Nephron progenitor cell (in vitro differentiated cells): ENCODE measurements at regions not wholly inside any gene's neighbourhood (a gene's known extent, or its start where the extent isn't known, plus 50 kb on each side); places are given as distances from the start of the nearest gene placed in this dataset.

Experiments
- DNase-seq: peaks from one replicate; pipeline ENCODE4 v3.0.0; 2021
- H3K27ac Mint-ChIP-seq: 2 replicates; pipeline ENCODE4 v1.8.0; 2021; ENCODE audit warnings: mild to moderate bottlenecking, moderate library complexity, mixed read lengths
- H3K27me3 Mint-ChIP-seq: 2 replicates; pipeline ENCODE4 v1.8.0; 2021; ENCODE audit warnings: mild to moderate bottlenecking, low read depth, mixed read lengths; ENCODE audit not compliant: poor library complexity
- H3K36me3 Mint-ChIP-seq: 2 replicates; pipeline ENCODE4 v1.8.0; 2021; ENCODE audit warnings: low read depth, mixed read lengths
- H3K4me1 Mint-ChIP-seq: 2 replicates; pipeline ENCODE4 v1.8.0; 2021; ENCODE audit warnings: mixed read lengths
- H3K4me3 Mint-ChIP-seq: 2 replicates; pipeline ENCODE4 v1.8.0; 2021; ENCODE audit warnings: mild to moderate bottlenecking, moderate library complexity, mixed read lengths
- H3K9me3 Mint-ChIP-seq: 2 replicates; pipeline ENCODE4 v1.8.0; 2021; ENCODE audit warnings: mild to moderate bottlenecking, moderate library complexity, mixed read lengths
- TF ChIP-seq, protein P1 (sequence below): fragments of 200-600 bp; sonication (generic); IDR thresholded peaks from 2 replicates; pipeline ENCODE4 v1.5.0; 2021; ENCODE audit warnings: antibody characterized with exemption

DNA sequence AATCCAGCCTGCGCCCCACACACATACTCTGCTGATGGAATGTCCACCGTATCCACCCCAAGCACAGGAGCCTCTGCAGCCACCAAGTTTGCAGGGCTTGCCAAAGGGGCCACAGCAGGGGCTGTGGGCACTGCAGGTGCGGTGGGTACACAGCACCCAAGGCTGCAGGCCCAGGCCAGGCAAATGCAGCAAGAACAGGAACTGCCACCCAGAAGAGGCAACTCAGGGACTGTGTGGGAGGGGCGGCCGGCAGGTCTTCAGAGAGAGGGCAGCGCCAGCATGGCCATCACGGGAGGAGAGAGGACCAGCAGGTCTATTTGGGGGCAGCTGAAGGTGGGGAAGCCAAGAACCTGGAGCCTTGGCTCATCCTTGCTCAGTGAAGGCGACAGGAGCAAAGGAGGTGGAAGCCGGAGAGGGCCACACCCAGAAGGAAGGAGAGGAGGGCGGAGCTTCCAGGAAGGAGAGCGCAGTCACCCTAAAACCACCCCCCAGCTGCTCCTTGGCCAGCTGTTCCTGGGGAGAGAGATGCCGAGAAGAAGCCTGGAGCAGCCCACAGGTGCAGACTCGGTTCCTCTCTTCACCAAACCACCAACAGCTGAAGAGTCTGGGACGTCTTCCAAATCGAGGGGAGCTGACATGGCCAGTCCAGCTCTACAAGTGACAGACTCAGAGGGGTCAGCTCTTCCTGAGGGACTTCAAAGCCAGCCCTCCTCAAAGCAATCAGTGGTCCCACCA is 265.1 kb upstream of the CDYL start:
- TF ChIP-seq, protein P1, sequence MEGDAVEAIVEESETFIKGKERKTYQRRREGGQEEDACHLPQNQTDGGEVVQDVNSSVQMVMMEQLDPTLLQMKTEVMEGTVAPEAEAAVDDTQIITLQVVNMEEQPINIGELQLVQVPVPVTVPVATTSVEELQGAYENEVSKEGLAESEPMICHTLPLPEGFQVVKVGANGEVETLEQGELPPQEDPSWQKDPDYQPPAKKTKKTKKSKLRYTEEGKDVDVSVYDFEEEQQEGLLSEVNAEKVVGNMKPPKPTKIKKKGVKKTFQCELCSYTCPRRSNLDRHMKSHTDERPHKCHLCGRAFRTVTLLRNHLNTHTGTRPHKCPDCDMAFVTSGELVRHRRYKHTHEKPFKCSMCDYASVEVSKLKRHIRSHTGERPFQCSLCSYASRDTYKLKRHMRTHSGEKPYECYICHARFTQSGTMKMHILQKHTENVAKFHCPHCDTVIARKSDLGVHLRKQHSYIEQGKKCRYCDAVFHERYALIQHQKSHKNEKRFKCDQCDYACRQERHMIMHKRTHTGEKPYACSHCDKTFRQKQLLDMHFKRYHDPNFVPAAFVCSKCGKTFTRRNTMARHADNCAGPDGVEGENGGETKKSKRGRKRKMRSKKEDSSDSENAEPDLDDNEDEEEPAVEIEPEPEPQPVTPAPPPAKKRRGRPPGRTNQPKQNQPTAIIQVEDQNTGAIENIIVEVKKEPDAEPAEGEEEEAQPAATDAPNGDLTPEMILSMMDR, result no peak
- Mint-ChIP-seq H3K27ac (no peak overlapping the region), H3K4me1 (peaks cover 5% of the 10 kb centered on the region), H3K4me3 (no peak overlapping the region), H3K36me3 (no peaks in the 10 kb centered on the region), H3K27me3 (peaks cover 12% of the 10 kb centered on the region), H3K9me3 (no peaks in the 10 kb centered on the region)
- DNase-seq, result no peak

DNA sequence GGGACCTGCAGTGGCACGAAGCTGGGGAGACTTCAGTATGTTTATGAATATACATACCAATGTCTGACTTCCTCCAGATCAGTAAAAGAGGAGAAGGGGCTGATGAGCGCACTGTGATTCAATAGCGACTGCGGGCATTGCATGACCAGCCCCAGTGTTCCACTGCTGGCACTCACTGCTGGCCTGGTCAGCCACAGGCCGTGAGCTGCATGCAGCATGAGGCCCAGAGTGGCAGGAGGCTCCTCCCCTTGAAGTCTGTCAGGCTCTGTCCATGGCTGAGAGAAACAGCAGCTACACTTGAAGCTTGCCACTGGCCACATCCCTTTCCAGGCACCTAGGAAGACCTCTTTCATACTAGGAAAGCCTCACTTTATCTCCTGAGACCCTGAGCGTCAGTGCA is 265.9 kb upstream of the CDYL start:
- H3K4me1 Mint-ChIP-seq, result no peaks in the 10 kb centered on the region
- no peak overlapping the region for H3K27ac Mint-ChIP-seq
- no peaks in the 10 kb centered on the region for H3K36me3 Mint-ChIP-seq
- no peak overlapping the region for H3K4me3 Mint-ChIP-seq
- DNase-seq, result no peak
- TF ChIP-seq, protein P1, result no peak
- H3K27me3 Mint-ChIP-seq, result peaks cover 12% of the 10 kb centered on the region
- H3K9me3 Mint-ChIP-seq, result no peaks in the 10 kb centered on the region

DNA sequence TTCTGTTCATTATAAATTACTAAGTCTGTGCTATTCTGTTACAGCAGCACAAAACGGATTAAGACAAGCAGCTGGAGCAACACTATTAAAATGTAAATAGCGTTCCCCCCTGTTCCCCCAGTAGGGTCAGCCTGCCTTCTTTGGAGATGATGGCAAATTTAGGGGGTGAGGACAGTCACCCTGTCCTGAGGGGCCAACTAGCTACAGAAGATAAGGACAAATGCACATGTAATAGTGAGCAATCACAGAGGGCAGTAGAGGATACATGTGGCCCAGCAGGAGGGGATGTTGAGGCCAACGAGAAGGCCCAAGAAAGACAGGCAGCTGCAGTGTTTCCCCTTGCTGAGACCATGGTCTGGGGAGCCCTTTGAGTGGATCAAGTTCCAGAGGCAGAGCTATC is 266.7 kb upstream of the CDYL start:
- TF ChIP-seq, protein P1, result no peak
- H3K9me3 Mint-ChIP-seq, result no peaks in the 10 kb centered on the region
- H3K4me1 Mint-ChIP-seq, result no peaks in the 10 kb centered on the region
- DNase-seq, result no peak
- no peak overlapping the region for H3K27ac Mint-ChIP-seq
- H3K4me3 Mint-ChIP-seq, result no peak overlapping the region
- no peaks in the 10 kb centered on the region for H3K36me3 Mint-ChIP-seq
- peaks cover 12% of the 10 kb centered on the region for H3K27me3 Mint-ChIP-seq

DNA sequence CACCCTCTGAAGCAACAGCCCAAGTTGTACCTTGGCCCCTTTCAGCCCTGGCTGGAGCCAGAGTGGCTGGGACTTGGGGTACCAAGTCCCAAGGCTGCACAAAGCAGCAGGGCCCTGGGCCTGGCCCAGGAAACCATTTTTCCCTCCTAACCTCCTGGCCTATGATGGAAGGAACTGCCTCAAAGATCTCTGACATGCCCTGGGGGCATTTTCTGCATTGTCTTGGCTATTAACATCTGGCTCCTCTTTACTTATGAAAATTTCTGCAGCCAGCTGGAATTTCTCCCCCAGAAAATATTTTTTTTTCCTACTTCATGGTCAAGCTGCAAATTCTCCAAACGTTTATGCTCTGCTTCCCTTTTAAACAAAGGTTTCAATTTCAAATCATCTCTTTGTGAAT is 269.4 kb upstream of the CDYL start:
- no peak for DNase-seq
- TF ChIP-seq, protein P1, result no peak
- H3K27me3 Mint-ChIP-seq, result peaks cover 11% of the 10 kb centered on the region
- no peaks in the 10 kb centered on the region for H3K36me3 Mint-ChIP-seq
- no peak overlapping the region for H3K27ac Mint-ChIP-seq
- H3K4me1 Mint-ChIP-seq, result no peaks in the 10 kb centered on the region
- no peak overlapping the region for H3K4me3 Mint-ChIP-seq
- peaks cover 4% of the 10 kb centered on the region for H3K9me3 Mint-ChIP-seq

DNA sequence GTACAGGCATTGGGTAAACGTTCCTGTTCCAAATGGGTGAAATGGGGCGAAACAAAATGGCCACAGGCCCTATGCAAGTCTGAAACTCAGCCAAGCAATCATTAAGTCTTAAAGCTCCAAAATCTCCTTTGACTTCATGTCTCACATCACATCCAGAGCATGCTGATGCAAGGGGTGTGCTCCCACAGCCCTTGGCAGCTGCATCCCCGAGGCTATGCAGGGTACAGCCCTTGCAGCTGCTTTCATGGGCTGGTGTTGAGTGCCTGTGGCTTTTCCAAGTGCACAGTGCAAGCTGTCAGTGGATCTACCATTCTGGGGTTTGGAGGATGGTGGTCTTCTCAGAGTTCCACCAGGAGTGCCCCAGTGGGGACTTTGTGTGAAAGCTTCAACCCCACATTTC is 270.0 kb upstream of the CDYL start:
- Mint-ChIP-seq H3K27ac (no peak overlapping the region), H3K4me1 (no peaks in the 10 kb centered on the region), H3K27me3 (peaks cover 9% of the 10 kb centered on the region), H3K4me3 (no peak overlapping the region), H3K9me3 (peaks cover 4% of the 10 kb centered on the region), H3K36me3 (no peaks in the 10 kb centered on the region)
- DNase-seq, result no peak
- TF ChIP-seq, protein P1, result no peak

DNA sequence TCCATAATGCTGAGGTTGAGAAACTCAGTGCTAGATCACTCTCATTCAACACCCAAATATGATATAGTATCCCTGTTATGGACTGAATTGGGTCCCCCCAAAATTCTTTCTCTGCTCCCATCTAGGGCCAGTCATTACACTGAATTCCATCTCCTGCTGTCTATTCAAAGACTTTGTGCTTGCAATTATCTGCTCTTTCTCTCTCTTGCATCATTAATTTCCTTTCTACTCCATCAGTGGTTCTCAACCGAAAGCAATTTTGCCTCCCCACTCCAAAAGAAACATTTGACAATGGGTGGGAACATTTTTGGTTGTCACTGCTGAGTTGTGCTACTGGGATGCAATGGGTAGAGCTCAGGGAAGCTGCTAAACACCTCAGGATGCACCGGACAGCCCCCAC is 271.5 kb upstream of the CDYL start:
- H3K9me3 Mint-ChIP-seq, result peaks cover 4% of the 10 kb centered on the region
- no peaks in the 10 kb centered on the region for H3K36me3 Mint-ChIP-seq
- DNase-seq, result no peak
- TF ChIP-seq, protein P1, result no peak
- H3K4me3 Mint-ChIP-seq, result no peak overlapping the region
- no peak overlapping the region for H3K27ac Mint-ChIP-seq
- peaks cover 7% of the 10 kb centered on the region for H3K27me3 Mint-ChIP-seq
- H3K4me1 Mint-ChIP-seq, result no peaks in the 10 kb centered on the region
